Liver (tissue), 3 donors: ENCODE measurements at regions not wholly inside any gene's neighbourhood (a gene's known extent, or its start where the extent isn't known, plus 50 kb on each side); places are given as distances from the start of the nearest gene placed in this dataset.
"Not testable (repeated sequence)": the region's sequence is repeated elsewhere in the genome, so short reads cannot be mapped to it uniquely, and the experiment has no call there.

Experiments used
- FOXA1 ChIP-seq: IDR thresholded peaks from 2 replicates; pipeline ENCODE4 v1.6.1; 2016; ENCODE audit warnings: antibody characterized with exemption
- RAD21 ChIP-seq, 2 donors: IDR thresholded peaks; 2 replicates each; pipeline ENCODE4 v1.6.1; 2016; ENCODE audit warnings: antibody characterized with exemption in 2 of 2, mild to moderate bottlenecking in 2 of 2
- YY1 ChIP-seq: IDR thresholded peaks from 2 replicates; pipeline ENCODE4 v1.6.1; 2016; ENCODE audit warnings: antibody characterized with exemption, mild to moderate bottlenecking
- TF ChIP-seq, protein P1 (sequence below): fragments of 150-350 bp; IDR thresholded peaks from 2 replicates; pipeline ENCODE4 v1.5.1; 2017; ENCODE audit warnings: improper control_type of control experiment, low read depth, low read length; ENCODE audit not compliant: missing input control
- TF ChIP-seq, protein P2 (sequence below): IDR thresholded peaks from 2 replicates; pipeline ENCODE4 v1.6.1; 2016; ENCODE audit warnings: antibody characterized with exemption, mild to moderate bottlenecking
- donor health status: healthy.
- donor health status: healthy.

DNA sequence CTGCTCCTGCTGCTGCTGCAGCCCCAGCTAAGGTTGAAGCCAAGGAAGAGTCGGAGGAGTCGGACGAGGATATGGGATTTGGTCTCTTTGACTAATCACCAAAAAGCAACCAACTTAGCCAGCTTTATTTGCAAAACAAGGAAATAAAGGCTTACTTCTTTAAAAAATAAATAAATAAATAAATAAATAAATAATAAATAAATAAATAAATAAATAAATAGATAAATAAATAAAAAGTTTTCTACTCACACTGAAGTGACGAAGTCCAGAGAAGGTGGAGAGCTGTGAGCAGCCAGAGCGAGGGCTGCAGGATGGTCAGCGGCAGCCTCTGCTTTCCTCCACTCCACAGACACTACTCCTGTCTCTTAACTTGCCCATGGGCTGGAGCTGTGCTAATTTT, 105.6 kb upstream of the ATL2 start:
- TF ChIP-seq, protein P1, sequence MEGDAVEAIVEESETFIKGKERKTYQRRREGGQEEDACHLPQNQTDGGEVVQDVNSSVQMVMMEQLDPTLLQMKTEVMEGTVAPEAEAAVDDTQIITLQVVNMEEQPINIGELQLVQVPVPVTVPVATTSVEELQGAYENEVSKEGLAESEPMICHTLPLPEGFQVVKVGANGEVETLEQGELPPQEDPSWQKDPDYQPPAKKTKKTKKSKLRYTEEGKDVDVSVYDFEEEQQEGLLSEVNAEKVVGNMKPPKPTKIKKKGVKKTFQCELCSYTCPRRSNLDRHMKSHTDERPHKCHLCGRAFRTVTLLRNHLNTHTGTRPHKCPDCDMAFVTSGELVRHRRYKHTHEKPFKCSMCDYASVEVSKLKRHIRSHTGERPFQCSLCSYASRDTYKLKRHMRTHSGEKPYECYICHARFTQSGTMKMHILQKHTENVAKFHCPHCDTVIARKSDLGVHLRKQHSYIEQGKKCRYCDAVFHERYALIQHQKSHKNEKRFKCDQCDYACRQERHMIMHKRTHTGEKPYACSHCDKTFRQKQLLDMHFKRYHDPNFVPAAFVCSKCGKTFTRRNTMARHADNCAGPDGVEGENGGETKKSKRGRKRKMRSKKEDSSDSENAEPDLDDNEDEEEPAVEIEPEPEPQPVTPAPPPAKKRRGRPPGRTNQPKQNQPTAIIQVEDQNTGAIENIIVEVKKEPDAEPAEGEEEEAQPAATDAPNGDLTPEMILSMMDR, result not testable (repeated sequence)
- not testable (repeated sequence) for TF ChIP-seq RAD21 (IDR thresholded peaks at IDR 0.05); YY1; FOXA1
- TF ChIP-seq, protein P2, sequence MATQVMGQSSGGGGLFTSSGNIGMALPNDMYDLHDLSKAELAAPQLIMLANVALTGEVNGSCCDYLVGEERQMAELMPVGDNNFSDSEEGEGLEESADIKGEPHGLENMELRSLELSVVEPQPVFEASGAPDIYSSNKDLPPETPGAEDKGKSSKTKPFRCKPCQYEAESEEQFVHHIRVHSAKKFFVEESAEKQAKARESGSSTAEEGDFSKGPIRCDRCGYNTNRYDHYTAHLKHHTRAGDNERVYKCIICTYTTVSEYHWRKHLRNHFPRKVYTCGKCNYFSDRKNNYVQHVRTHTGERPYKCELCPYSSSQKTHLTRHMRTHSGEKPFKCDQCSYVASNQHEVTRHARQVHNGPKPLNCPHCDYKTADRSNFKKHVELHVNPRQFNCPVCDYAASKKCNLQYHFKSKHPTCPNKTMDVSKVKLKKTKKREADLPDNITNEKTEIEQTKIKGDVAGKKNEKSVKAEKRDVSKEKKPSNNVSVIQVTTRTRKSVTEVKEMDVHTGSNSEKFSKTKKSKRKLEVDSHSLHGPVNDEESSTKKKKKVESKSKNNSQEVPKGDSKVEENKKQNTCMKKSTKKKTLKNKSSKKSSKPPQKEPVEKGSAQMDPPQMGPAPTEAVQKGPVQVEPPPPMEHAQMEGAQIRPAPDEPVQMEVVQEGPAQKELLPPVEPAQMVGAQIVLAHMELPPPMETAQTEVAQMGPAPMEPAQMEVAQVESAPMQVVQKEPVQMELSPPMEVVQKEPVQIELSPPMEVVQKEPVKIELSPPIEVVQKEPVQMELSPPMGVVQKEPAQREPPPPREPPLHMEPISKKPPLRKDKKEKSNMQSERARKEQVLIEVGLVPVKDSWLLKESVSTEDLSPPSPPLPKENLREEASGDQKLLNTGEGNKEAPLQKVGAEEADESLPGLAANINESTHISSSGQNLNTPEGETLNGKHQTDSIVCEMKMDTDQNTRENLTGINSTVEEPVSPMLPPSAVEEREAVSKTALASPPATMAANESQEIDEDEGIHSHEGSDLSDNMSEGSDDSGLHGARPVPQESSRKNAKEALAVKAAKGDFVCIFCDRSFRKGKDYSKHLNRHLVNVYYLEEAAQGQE, result not testable (repeated sequence)
